Loucy (cell line): ENCODE measurements at regions not wholly inside any gene's neighbourhood (a gene's known extent, or its start where the extent isn't known, plus 50 kb on each side); places are given as distances from the start of the nearest gene placed in this dataset.

Experiments
- CTCF ChIP-seq: fragments of 200-600 bp; sonication (generic); conservative IDR thresholded peaks from 2 replicates; pipeline ENCODE4 v1.5.1; 2014; ENCODE audit warnings: mild to moderate bottlenecking, antibody characterized with exemption, low read length
- EZH2phosphoT487 ChIP-seq: fragments of 200-600 bp; IDR thresholded peaks from 2 replicates; pipeline ENCODE4 v1.6.1; 2018; ENCODE audit warnings: antibody characterized with exemption, mild to moderate bottlenecking, moderate library complexity, borderline replicate concordance

GRCh38 chr2:429142-429541 lies 141.3 kb upstream of the ALKAL2 start:
- TF ChIP-seq CTCF, result no peak
- no peak for TF ChIP-seq EZH2phosphoT487
